Smooth muscle cell (in vitro differentiated cells): ENCODE measurements at regions not wholly inside any gene's neighbourhood (a gene's known extent, or its start where the extent isn't known, plus 50 kb on each side); places are given as distances from the start of the nearest gene placed in this dataset.

Experiments used
- DNase-seq: peaks from one replicate; lab custom pipeline; 2025; ENCODE audit not compliant: unreplicated experiment; lab: John Stamatoyannopoulos, UW
- H2AFZ ChIP-seq: fragments of 200-600 bp; sonication (generic); 2 replicates; pipeline ENCODE4 v1.6.0; 2016; ENCODE audit warnings: antibody characterized with exemption, low read depth, mild to moderate bottlenecking
- H3F3A ChIP-seq: fragments of 200-600 bp; sonication (generic); 2 replicates; pipeline ENCODE4 v1.6.0; 2017; ENCODE audit warnings: antibody characterized with exemption, low read depth
- H3K27ac ChIP-seq: fragments of 200-600 bp; sonication (generic); 2 replicates; pipeline ENCODE4 v1.5.1; 2016; ENCODE audit warnings: low read depth, mild to moderate bottlenecking
- H3K27me3 ChIP-seq: fragments of 200-600 bp; sonication (generic); 2 replicates; pipeline ENCODE4 v1.6.1; 2016; ENCODE audit warnings: low read depth, mild to moderate bottlenecking
- H3K36me3 ChIP-seq: fragments of 200-600 bp; sonication (generic); 2 replicates; pipeline ENCODE4 v1.5.1; 2016; ENCODE audit warnings: low read depth
- H3K4me1 ChIP-seq: fragments of 200-600 bp; sonication (generic); 2 replicates; pipeline ENCODE4 v1.5.1; 2016; ENCODE audit warnings: low read depth
- H3K4me2 ChIP-seq: fragments of 200-600 bp; sonication (generic); 2 replicates; pipeline ENCODE4 v1.6.0; 2016; ENCODE audit warnings: mild to moderate bottlenecking
- H3K4me3 ChIP-seq: fragments of 200-600 bp; sonication (generic); 2 replicates; pipeline ENCODE4 v1.5.1; 2016; ENCODE audit warnings: mild to moderate bottlenecking
- H3K79me2 ChIP-seq: fragments of 200-600 bp; sonication (generic); 2 replicates; pipeline ENCODE4 v1.6.0; 2016; ENCODE audit warnings: low read depth, mild to moderate bottlenecking
- H3K9ac ChIP-seq: fragments of 200-600 bp; sonication (generic); 2 replicates; pipeline ENCODE4 v1.6.0; 2016; ENCODE audit warnings: low read depth
- H3K9me3 ChIP-seq: fragments of 200-600 bp; sonication (generic); replicated peaks from 2 replicates; pipeline ENCODE4 v1.5.1; 2016; ENCODE audit warnings: low read depth
- H4K20me1 ChIP-seq: fragments of 200-600 bp; sonication (generic); 2 replicates; pipeline ENCODE4 v1.6.0; 2016; ENCODE audit warnings: low read depth
- WGBS: methylation state at CpG from one replicate; pipeline ENCODE4 v1.1.7; 2016; ENCODE audit warnings: low lambda C conversion rate; 5-methylcytosine and 5-hydroxymethylcytosine counted together
- TF ChIP-seq, protein P1 (sequence below): fragments of 200-600 bp; sonication (generic); IDR thresholded peaks from 2 replicates; pipeline ENCODE4 v1.5.1; 2017; ENCODE audit warnings: borderline replicate concordance, mild to moderate bottlenecking, antibody characterized with exemption; ENCODE audit not compliant: insufficient read depth, poor library complexity, severe bottlenecking

DNA sequence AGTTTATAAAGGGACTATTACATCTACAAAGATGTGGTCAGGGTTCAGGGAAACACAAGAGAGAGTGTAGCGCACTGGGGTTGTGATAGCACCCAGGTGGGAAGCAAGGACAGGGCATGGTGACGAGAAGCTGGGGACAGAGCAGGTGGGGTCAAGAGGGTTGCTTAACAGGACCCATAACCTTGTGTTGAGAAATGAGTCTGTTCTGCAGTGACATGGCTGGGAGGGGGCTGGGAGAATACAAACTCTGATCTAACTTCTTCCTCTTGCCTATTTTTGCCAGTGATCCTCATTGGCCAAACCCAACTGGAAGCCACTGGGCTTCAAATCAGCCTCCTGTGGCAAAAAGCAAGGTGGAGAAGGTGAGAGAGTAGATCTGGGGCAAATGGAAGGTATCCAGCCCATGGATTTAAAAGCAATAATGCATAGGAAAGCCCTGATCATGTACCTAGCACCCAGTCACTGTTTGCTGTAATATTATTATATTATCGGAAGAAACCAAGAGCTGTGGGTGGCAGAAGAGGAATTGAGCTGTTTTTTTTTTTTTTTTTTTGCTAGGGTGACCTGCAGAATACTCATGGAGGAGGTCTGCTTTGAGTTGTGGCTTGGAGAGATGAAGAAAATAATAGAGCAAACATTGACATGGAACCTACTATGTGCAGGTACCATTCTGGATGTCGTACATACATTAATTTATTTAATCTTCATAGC is 76.9 kb upstream of the ZFHX3 start:
- H3K9ac ChIP-seq = no peak overlapping the region
- no peaks in the 10 kb centered on the region for H3K27me3 ChIP-seq
- 95% methylated on average over 4 of the region's 4 CpGs for WGBS
- peaks cover 7% of the 10 kb centered on the region for H3F3A ChIP-seq
- H2AFZ ChIP-seq = no peak overlapping the region
- DNase-seq = no peak
- H3K4me3 ChIP-seq = no peak overlapping the region
- no peaks in the 10 kb centered on the region for H3K4me1 ChIP-seq
- no peaks in the 10 kb centered on the region for H3K36me3 ChIP-seq
- no peak overlapping the region for H3K4me2 ChIP-seq
- H3K79me2 ChIP-seq = no peaks in the 10 kb centered on the region
- TF ChIP-seq, protein P1, sequence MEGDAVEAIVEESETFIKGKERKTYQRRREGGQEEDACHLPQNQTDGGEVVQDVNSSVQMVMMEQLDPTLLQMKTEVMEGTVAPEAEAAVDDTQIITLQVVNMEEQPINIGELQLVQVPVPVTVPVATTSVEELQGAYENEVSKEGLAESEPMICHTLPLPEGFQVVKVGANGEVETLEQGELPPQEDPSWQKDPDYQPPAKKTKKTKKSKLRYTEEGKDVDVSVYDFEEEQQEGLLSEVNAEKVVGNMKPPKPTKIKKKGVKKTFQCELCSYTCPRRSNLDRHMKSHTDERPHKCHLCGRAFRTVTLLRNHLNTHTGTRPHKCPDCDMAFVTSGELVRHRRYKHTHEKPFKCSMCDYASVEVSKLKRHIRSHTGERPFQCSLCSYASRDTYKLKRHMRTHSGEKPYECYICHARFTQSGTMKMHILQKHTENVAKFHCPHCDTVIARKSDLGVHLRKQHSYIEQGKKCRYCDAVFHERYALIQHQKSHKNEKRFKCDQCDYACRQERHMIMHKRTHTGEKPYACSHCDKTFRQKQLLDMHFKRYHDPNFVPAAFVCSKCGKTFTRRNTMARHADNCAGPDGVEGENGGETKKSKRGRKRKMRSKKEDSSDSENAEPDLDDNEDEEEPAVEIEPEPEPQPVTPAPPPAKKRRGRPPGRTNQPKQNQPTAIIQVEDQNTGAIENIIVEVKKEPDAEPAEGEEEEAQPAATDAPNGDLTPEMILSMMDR = no peak
- H3K9me3 ChIP-seq = no peaks in the 10 kb centered on the region
- no peak overlapping the region for H3K27ac ChIP-seq
- H4K20me1 ChIP-seq = no peaks in the 10 kb centered on the region

DNA sequence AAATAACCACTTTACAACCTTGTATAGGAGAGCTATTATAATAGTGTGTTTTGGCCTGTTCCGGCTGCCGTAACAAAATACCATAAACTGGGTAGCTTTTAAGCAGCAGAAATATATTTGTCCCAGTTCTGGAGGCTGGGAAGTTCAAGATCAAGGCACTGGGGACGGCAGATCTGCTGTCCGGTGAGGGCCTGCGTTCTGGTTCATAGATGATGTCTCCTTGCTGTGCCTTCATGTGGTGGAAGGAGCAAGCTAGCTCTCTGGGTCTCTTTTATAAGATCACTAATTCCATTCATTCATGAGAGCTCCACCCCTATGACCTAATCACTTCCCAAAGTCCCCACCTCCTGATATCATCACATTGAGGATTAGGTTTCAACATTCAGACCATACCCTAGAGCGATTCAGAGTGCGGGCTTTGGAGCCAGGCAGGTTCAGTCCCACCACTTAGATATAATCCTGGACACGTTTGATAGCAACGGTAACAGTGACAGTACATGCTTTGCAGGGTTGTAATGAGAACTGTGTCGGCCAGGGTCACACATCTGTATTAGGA is 76.2 kb upstream of the ZFHX3 start:
- Histone ChIP-seq H3K9ac (no peak overlapping the region), H3K9me3 (no peaks in the 10 kb centered on the region), H3K4me2 (no peak overlapping the region), H3K36me3 (no peaks in the 10 kb centered on the region), H3K4me1 (no peaks in the 10 kb centered on the region), H3K27me3 (no peaks in the 10 kb centered on the region), H3K4me3 (no peak overlapping the region), H3K79me2 (no peaks in the 10 kb centered on the region), H2AFZ (no peak overlapping the region), H4K20me1 (no peaks in the 10 kb centered on the region), H3F3A (peaks cover 7% of the 10 kb centered on the region), H3K27ac (no peak overlapping the region)
- WGBS = 93% methylated on average over 10 of the region's 10 CpGs
- DNase-seq = no peak
- TF ChIP-seq, protein P1 = no peak

DNA sequence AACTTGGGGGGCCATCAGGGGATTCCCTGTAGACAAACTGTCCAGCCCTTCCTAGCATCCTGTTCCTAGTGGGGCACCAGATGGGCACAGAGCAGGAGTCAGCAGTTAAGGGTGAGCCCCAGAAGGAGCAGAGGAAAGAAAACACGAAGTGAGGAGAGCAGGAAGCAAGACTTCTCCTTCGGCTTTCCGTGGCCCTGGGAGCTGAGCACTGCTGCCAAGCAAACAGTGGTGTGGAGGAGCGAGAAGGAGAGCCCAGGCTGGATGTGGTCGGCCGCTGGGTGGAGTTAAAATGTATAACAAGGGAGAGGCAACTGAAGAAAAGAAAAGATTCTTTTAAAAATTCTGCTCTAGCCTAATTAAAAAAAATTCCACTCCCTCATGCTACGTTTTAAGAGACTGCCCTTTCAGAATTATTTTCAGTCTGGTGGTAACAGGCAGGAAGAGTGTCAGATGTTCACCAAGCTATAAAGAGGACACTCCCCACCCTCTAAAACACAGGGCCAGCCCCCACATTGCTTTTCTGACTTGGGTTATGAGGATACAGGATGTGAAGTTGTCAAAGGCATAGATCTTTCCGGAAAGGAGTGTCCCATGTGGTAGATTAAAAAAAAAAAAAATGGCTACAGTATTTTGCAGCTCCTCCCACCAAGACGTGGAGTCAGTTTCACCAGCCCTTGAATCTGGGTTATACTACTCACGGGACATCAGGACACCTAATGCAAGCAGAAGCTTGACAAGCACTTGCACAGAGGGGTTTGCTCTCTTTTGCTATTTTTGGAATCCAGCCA is 74.9 kb upstream of the ZFHX3 start:
- H3K27me3 ChIP-seq = no peaks in the 10 kb centered on the region
- no peaks in the 10 kb centered on the region for H3K79me2 ChIP-seq
- no peak for DNase-seq
- peaks cover 7% of the 10 kb centered on the region for H3F3A ChIP-seq
- H3K9ac ChIP-seq = no peak overlapping the region
- TF ChIP-seq, protein P1 = no peak
- WGBS = 73% methylated on average over 10 of the region's 10 CpGs
- no peak overlapping the region for H2AFZ ChIP-seq
- no peak overlapping the region for H3K27ac ChIP-seq
- no peak overlapping the region for H3K4me3 ChIP-seq
- no peaks in the 10 kb centered on the region for H3K4me1 ChIP-seq
- no peak overlapping the region for H3K4me2 ChIP-seq
- H4K20me1 ChIP-seq = no peaks in the 10 kb centered on the region
- no peaks in the 10 kb centered on the region for H3K9me3 ChIP-seq
- H3K36me3 ChIP-seq = no peaks in the 10 kb centered on the region
